ENCODE measurements at regions not wholly inside any gene's neighbourhood (a gene's known extent, or its start where the extent isn't known, plus 50 kb on each side); places are given as distances from the start of the nearest gene placed in this dataset.
"Not testable (repeated sequence)": the region's sequence is repeated elsewhere in the genome, so short reads cannot be mapped to it uniquely, and the experiment has no call there.

GRCh38 chr7:131148258-131148657, 179.4 kb upstream of the MKLN1 start:
- no peak for DNase-seq (ENCODE audit: low spot score)

GRCh38 chr7:131148708-131149428, 178.8 kb upstream of the MKLN1 start:
- DNase-seq (ENCODE audit: low spot score), result no peak

GRCh38 chr7:131149429-131149773, 178.3 kb upstream of the MKLN1 start:
- no peak for DNase-seq (ENCODE audit: low spot score)

- no peak for DNase-seq (ENCODE audit: low spot score)
Observed at GRCh38 chr7:131149840-131150239, 177.8 kb upstream of the MKLN1 start.

- DNase-seq (ENCODE audit: low spot score), result peak; percentile 44
Observed at GRCh38 chr7:131151034-131151433, 176.6 kb upstream of the MKLN1 start.

GRCh38 chr7:131152766-131153165, 174.9 kb upstream of the MKLN1 start:
- no peak for DNase-seq (ENCODE audit: low spot score)

- no peak for DNase-seq (ENCODE audit: low spot score)
Observed at GRCh38 chr7:131154380-131154779, 173.3 kb upstream of the MKLN1 start.

GRCh38 chr7:131157530-131158243, 170.0 kb upstream of the MKLN1 start:
- DNase-seq (ENCODE audit: low spot score), result peak; percentile 64

GRCh38 chr7:131158244-131158636, 169.4 kb upstream of the MKLN1 start:
- DNase-seq (ENCODE audit: low spot score), result not testable (repeated sequence)

- no peak for DNase-seq (ENCODE audit: low spot score)
Observed at GRCh38 chr7:131159961-131160361, 167.7 kb upstream of the MKLN1 start.

GRCh38 chr7:131161103-131161502, 166.6 kb upstream of the MKLN1 start:
- no peak for DNase-seq (ENCODE audit: low spot score)

- DNase-seq (ENCODE audit: low spot score), result peak; percentile 83
Observed at GRCh38 chr7:131164025-131164925, 163.4 kb upstream of the MKLN1 start.

GRCh38 chr7:131166066-131166465, 161.6 kb upstream of the MKLN1 start:
- DNase-seq (ENCODE audit: low spot score), result no peak

GRCh38 chr7:131170440-131171271, 157.0 kb upstream of the MKLN1 start:
- DNase-seq (ENCODE audit: low spot score), result peak; percentile 39

- peak; percentile 31 for DNase-seq (ENCODE audit: low spot score)
Observed at GRCh38 chr7:131173145-131173890, 154.4 kb upstream of the MKLN1 start.

- DNase-seq (ENCODE audit: low spot score), result no peak
Observed at GRCh38 chr7:131174391-131174790, 153.3 kb upstream of the MKLN1 start.

- DNase-seq (ENCODE audit: low spot score), result no peak
Observed at GRCh38 chr7:131174855-131175254, 152.8 kb upstream of the MKLN1 start.

- DNase-seq (ENCODE audit: low spot score), result no peak
Observed at GRCh38 chr7:131182446-131183058, 145.1 kb upstream of the MKLN1 start.

- no peak for DNase-seq (ENCODE audit: low spot score)
Observed at GRCh38 chr7:131183072-131183471, 144.6 kb upstream of the MKLN1 start.

- peak; percentile 17 for DNase-seq (ENCODE audit: low spot score)
Observed at GRCh38 chr7:131183611-131184119, 144.0 kb upstream of the MKLN1 start.

Data from AG08395 (cell line).